ENCODE measurements at regions not wholly inside any gene's neighbourhood (a gene's known extent, or its start where the extent isn't known, plus 50 kb on each side); places are given as distances from the start of the nearest gene placed in this dataset.

DNA sequence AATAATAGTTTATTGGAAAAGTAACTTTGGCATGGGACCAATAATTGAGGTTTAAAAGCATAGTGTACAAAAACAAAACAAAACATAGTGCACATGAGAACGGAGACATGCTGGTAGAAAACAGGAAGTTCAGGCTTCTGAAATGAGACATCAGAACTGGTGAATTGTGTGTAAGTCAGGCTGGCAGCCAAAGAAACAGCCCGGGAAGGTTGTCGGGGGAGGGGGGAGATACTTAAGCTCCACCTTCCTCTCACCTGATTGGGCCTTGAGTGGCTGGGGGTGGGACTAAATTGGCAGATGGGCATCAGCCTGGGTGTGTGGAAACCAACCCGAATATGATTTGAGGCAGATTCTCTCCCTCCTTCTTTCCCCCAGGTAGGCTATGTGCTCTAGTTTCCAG is 256.3 kb downstream of the SMARCA2 start:
- no peak for TF ChIP-seq CTCF (IDR thresholded peaks at IDR 0.05)
- no peak for TF ChIP-seq POLR2A (IDR thresholded peaks at IDR 0.05)
